NAMALWA (cell line): ENCODE measurements at regions not wholly inside any gene's neighbourhood (a gene's known extent, or its start where the extent isn't known, plus 50 kb on each side); places are given as distances from the start of the nearest gene placed in this dataset.
"Not testable (repeated sequence)": the region's sequence is repeated elsewhere in the genome, so short reads cannot be mapped to it uniquely, and the experiment has no call there.

ENCODE experiments used
- DNase-seq: peaks from one replicate; pipeline ENCODE4 v3.0.0-alpha.2; 2015; ENCODE audit warnings: low spot score

DNA sequence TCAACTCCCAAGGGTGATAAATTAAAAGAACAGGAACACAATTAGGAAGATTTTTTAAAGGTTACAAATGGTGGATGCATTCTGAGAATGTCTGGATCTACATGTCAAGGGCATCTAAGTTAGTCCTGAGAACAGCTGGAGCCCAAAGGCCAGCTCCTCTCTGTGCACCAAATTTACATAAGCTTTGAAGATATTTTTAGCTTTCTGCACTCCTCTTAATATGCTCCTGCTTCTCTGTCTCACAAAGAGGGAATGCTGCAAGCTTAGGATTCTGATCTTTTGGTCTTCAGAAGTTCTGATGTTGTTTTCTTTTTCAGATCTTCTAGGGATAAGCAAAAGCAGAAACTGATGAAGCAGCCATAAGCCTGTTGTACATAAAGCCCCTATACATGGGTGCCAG lies 309.8 kb upstream of the NCAM1 start:
- DNase-seq: no peak

GRCh38 chr11:112652786-112653390 lies 308.3 kb upstream of the NCAM1 start:
- no peak for DNase-seq

GRCh38 chr11:112655371-112655770 lies 305.8 kb upstream of the NCAM1 start:
- no peak for DNase-seq

- no peak for DNase-seq
These were observed 304.3 kb upstream of the NCAM1 start for GRCh38 chr11:112656772-112657428.

- DNase-seq: no peak
These were observed 302.8 kb upstream of the NCAM1 start for GRCh38 chr11:112658431-112658878.

- DNase-seq: no peak
These were observed 300.1 kb upstream of the NCAM1 start for GRCh38 chr11:112661146-112661545.

GRCh38 chr11:112661571-112661970 lies 299.6 kb upstream of the NCAM1 start:
- DNase-seq: no peak

DNA sequence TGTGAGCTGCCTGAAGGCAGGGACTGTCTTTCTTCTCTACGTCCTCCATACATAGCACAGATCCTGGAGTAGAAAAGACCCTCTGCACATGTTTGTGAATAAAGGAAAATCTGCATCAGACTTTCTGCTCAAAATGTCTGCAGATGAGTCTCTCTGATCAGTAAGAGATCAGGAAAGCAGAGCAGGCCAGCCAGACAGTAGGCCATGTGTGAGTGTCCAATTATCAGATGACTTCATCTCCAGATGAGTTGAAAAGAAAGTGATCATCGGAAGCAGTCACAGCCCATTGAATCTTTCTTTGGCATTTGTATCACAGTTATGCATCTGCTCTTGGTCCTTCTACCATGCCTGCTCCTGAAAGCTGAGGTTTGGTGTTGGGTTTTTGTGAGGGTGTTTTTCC lies 298.7 kb upstream of the NCAM1 start:
- DNase-seq: no peak

- no peak for DNase-seq
These were observed 297.1 kb upstream of the NCAM1 start for GRCh38 chr11:112663947-112664634.

GRCh38 chr11:112665291-112665690 lies 295.9 kb upstream of the NCAM1 start:
- DNase-seq: no peak

DNA sequence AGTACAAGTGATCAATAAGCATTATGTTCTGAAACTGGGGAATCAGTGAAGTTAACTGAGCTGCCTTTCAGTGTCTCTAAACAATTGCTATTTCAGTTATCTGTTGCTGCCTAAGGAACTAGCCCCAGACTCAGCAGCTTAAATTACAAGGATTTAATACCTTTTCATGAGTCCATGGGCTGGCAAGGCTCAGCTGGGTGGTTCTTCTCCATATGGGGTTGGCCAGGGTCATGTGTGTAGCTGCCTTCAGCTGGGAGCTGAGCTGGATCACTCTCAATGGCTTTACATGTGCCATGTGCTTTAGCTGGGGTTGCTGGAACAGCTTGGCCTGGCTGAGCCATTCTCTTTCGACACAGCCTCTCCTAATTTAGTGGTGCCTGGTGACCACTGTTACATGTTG lies 295.0 kb upstream of the NCAM1 start:
- no peak for DNase-seq

DNA sequence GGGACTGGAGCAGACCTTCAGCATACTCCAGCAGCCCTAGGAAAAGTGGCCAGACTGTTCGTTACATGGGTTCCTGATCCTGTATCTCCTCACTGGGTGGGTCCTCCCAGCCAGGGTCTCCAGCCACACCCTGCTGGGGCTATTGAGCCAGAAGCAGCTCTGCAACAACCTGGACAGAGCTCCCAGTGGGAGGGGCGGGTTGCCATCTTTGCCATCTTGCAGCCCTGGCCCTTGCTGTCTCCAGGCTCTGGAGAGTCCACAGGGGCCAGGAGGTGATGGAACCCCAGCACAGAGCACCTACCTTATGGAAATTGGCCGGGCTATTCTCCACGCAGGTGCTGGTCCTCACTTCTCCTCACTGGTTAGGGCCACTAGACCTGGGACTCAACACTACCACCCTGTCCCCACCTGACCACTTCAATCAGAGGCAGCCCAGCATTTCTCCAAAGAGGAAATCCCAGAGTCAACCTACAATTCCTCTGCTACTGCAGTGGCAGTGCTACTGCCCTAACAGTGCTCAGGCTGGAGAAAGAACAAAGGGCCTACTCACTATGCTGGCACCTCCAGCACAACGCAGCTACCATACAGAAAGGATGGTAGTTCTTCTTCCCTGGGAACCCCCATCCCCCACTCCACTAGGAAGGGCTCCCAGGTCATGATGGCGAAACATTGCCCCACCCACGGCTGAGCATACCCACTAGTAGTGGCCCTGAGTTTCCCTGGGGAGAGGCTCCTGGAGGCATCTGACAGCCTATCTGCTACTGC lies 290.2 kb upstream of the NCAM1 start:
- DNase-seq: no peak

DNA sequence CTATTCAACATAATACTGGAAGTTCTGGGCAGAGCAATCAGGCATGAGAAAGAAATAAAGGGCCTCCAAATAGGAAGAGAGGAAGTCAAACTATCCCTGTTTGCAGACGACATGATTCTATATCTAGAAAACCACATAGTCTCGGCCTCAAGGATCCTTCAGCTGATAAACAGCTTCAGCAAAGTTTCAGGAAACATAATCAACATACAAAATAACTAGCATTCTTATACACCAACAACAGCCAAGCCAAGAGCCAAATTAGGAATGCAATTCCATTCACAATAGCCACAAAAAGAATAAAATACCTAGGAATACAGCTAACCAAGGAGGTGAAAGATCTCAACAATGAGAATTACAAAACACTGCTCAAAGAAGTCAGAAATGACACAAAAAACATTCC lies 287.8 kb upstream of the NCAM1 start:
- DNase-seq: not testable (repeated sequence)

- no peak for DNase-seq
These were observed 276.1 kb upstream of the NCAM1 start for GRCh38 chr11:112685111-112685510.

DNA sequence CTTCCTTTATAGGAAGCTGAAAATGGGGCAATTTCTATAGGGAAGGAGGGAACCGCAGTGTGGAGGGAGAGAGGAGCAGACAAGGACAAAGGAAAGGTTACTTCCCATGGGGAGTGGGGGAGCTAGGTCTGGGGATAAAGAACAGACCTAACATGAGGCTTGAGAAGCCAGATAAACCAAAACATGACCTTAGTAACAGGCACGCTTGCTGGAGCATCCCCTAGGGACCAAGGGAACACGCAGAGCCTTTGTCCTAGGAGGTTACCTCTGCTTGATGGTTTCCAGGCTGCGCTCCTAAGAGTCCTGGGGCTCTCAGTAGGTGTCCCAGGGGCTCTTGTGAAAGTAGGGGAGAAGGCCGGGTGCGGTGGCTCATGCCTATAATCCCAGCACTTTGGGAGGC lies 271.4 kb upstream of the NCAM1 start:
- DNase-seq: no peak

- DNase-seq: no peak
These were observed 267.4 kb upstream of the NCAM1 start for GRCh38 chr11:112693781-112694180.

GRCh38 chr11:112694245-112694644 lies 267.0 kb upstream of the NCAM1 start:
- no peak for DNase-seq

GRCh38 chr11:112694813-112695212 lies 266.4 kb upstream of the NCAM1 start:
- DNase-seq: no peak

- DNase-seq: no peak
These were observed 263.6 kb upstream of the NCAM1 start for GRCh38 chr11:112697391-112698178.

DNA sequence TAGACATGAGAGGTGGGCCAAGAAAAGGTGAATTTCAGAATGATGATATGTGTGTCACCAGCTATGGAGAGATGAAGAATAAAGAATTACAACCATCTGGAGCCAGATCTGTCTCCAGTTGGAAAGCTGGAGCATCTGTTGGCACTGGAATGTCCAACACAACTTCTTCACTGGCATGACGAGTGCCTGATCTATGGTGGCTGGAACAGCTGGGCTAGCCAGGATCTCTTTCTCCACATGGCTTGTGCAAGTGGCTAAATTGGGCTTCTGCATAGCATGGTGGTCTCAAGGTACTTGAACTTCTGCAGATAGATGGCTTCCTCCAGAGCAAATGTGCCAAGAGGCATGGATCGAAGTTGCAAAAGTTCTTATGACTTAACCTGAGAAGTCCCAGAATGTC lies 256.1 kb upstream of the NCAM1 start:
- no peak for DNase-seq

- DNase-seq: no peak
These were observed 254.4 kb upstream of the NCAM1 start for GRCh38 chr11:112706863-112707262.

- not testable (repeated sequence) for DNase-seq
These were observed 246.9 kb upstream of the NCAM1 start for GRCh38 chr11:112714340-112714739.
